OCI-LY3 (cell line): ENCODE measurements at regions not wholly inside any gene's neighbourhood (a gene's known extent, or its start where the extent isn't known, plus 50 kb on each side); places are given as distances from the start of the nearest gene placed in this dataset.

Source experiments
- H2AFZ ChIP-seq: fragments of 200-600, 300-600 bp; shearing (Covaris generic); 2 replicates; pipeline ENCODE4 v1.6.0; 2014; ENCODE audit warnings: antibody characterized with exemption, low read depth, low read length
- H3K27ac ChIP-seq: fragments of 200-600, 300-600 bp; sonication (generic); 2 replicates; pipeline ENCODE4 v1.5.1; 2014; ENCODE audit warnings: mild to moderate bottlenecking, low read length, moderate library complexity, mixed read lengths
- H3K27me3 ChIP-seq: fragments of 200-600, 300-600 bp; sonication (generic); 2 replicates; pipeline ENCODE4 v1.6.1; 2014; ENCODE audit warnings: low read depth, low read length, mixed read lengths
- H3K36me3 ChIP-seq: fragments of 200-600, 300-600 bp; sonication (generic); replicated peaks from 2 replicates; pipeline ENCODE3; 2014; ENCODE audit warnings: low read depth, low read length, mixed read lengths
- H3K4me1 ChIP-seq: fragments of 300-600, 200-600 bp; sonication (generic); 2 replicates; pipeline ENCODE4 v1.6.1; 2014; ENCODE audit warnings: low read length, mixed read lengths
- H3K4me2 ChIP-seq: fragments of 200-600, 300-600 bp; sonication (generic); 2 replicates; pipeline ENCODE4 v1.6.1; 2014; ENCODE audit warnings: low read length, mixed read lengths
- H3K4me3 ChIP-seq: fragments of 300-600, 200-600 bp; sonication (generic); 2 replicates; pipeline ENCODE4 v1.5.1; 2014; ENCODE audit warnings: antibody characterized with exemption, mild to moderate bottlenecking, low read length, moderate library complexity
- H3K79me2 ChIP-seq: fragments of 300-600, 200-600 bp; shearing (Covaris generic); 2 replicates; pipeline ENCODE4 v1.6.1; 2014; ENCODE audit warnings: mild to moderate bottlenecking, low read length, mixed read lengths
- H3K9ac ChIP-seq: fragments of 300-600, 200-600 bp; shearing (Covaris generic); 2 replicates; pipeline ENCODE4 v1.6.0; 2014; ENCODE audit warnings: mild to moderate bottlenecking, low read length, moderate library complexity
- H3K9me3 ChIP-seq: fragments of 200-600, 300-600 bp; shearing (Covaris generic); 2 replicates; pipeline ENCODE4 v1.6.1; 2014; ENCODE audit warnings: low read length, mixed read lengths; ENCODE audit not compliant: insufficient read depth
- H4K20me1 ChIP-seq: fragments of 200-600, 300-600 bp; sonication (generic); 2 replicates; pipeline ENCODE4 v1.6.1; 2016; ENCODE audit warnings: low read length, mixed read lengths; ENCODE audit not compliant: insufficient read depth
- EZH2phosphoT487 ChIP-seq: fragments of 200-600 bp; shearing (Covaris generic); IDR thresholded peaks from 2 replicates; pipeline ENCODE4 v1.6.1; 2018; ENCODE audit warnings: antibody characterized with exemption, mixed run types, low read depth
- TF ChIP-seq, protein P1 (sequence below): fragments of 200-600, 300-600 bp; sonication (generic); IDR thresholded peaks from 2 replicates; pipeline ENCODE4 v1.5.1; 2014; ENCODE audit warnings: antibody characterized with exemption, low read length, low read depth

DNA sequence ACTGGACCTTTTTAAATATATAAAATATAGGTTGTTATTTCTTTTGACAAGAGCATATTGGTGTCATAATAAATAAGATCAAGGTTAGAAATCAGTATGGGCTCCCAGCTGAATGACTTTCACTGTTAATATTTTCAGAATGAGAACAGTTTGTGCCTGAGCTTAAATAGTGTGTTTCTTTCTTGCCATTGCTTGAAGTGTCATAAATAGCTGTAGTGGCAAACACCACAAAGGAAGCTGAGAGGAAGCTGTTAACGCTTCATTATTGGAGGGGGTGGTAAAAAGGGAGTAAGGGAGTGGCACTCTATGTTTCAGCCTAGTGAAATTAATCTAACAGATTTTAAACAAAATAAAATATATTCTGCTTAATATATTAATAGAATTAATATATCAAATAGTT is 1089.8 kb upstream of the NCAM2 start:
- no peak for TF ChIP-seq EZH2phosphoT487
- TF ChIP-seq, protein P1, sequence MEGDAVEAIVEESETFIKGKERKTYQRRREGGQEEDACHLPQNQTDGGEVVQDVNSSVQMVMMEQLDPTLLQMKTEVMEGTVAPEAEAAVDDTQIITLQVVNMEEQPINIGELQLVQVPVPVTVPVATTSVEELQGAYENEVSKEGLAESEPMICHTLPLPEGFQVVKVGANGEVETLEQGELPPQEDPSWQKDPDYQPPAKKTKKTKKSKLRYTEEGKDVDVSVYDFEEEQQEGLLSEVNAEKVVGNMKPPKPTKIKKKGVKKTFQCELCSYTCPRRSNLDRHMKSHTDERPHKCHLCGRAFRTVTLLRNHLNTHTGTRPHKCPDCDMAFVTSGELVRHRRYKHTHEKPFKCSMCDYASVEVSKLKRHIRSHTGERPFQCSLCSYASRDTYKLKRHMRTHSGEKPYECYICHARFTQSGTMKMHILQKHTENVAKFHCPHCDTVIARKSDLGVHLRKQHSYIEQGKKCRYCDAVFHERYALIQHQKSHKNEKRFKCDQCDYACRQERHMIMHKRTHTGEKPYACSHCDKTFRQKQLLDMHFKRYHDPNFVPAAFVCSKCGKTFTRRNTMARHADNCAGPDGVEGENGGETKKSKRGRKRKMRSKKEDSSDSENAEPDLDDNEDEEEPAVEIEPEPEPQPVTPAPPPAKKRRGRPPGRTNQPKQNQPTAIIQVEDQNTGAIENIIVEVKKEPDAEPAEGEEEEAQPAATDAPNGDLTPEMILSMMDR, result no peak
- Histone ChIP-seq H3K36me3 (no peaks in the 10 kb centered on the region), H3K79me2 (no peaks in the 10 kb centered on the region), H3K9ac (no peak overlapping the region), H3K4me2 (no peak overlapping the region), H3K27ac (no peak overlapping the region), H3K9me3 (no peaks in the 10 kb centered on the region), H4K20me1 (no peaks in the 10 kb centered on the region), H2AFZ (no peak overlapping the region), H3K4me1 (no peaks in the 10 kb centered on the region), H3K4me3 (no peak overlapping the region), H3K27me3 (no peaks in the 10 kb centered on the region)

DNA sequence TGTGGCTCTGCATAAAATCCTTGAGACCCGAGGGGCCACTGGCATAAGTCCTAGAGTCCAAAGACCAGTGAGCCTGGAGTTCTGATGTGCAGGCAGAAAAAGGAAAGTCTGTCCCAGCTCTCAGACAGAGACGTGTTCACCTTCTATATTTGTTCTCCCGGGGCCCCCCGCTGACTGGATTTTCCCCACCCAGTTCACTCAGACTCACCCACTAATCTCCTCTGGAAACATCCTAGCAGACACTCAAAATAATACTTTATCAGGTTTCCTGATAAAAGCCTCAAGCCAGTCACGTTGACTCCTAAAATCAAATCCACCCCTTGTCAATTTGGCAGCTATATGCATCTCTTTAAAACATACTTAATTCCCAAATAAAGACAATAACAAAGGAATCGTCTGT is 1084.2 kb upstream of the NCAM2 start:
- Histone ChIP-seq H3K27ac (no peak overlapping the region), H3K4me1 (no peaks in the 10 kb centered on the region), H4K20me1 (no peaks in the 10 kb centered on the region), H3K79me2 (no peaks in the 10 kb centered on the region), H3K4me3 (no peak overlapping the region), H3K27me3 (no peaks in the 10 kb centered on the region), H3K9me3 (no peaks in the 10 kb centered on the region), H3K36me3 (no peaks in the 10 kb centered on the region), H2AFZ (peak overlapping the region; percentile 18; the same call in 1 of the 2 replicates), H3K9ac (no peak overlapping the region), H3K4me2 (no peak overlapping the region)
- TF ChIP-seq, protein P1, result no peak
- no peak for TF ChIP-seq EZH2phosphoT487

DNA sequence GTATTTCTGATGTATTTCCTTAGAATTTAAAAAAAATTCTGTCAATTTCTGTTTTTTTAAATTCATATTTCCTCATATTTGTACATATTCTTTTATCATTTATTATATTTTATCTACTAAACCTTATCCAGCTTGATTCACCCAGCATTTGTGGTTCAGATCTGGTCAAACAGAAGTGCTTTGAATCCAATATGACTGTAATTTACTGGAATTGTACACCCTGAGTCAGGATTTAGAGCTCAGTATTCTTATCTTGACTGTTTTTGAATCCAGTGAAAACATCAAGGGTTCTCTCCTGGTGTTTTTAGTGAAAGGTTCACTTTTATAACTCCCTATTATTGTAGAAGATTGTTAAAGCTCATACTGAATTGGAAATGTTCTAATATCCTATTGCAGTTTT is 1077.0 kb upstream of the NCAM2 start:
- Histone ChIP-seq H3K9ac (no peak overlapping the region), H3K4me2 (no peak overlapping the region), H2AFZ (no peak overlapping the region), H3K27ac (no peak overlapping the region), H3K9me3 (no peaks in the 10 kb centered on the region), H3K79me2 (no peaks in the 10 kb centered on the region), H3K4me1 (peaks cover 10% of the 10 kb centered on the region; the same call in 1 of the 2 replicates), H4K20me1 (no peaks in the 10 kb centered on the region), H3K27me3 (no peaks in the 10 kb centered on the region), H3K4me3 (no peak overlapping the region), H3K36me3 (no peaks in the 10 kb centered on the region)
- no peak for TF ChIP-seq EZH2phosphoT487
- TF ChIP-seq, protein P1, result no peak

DNA sequence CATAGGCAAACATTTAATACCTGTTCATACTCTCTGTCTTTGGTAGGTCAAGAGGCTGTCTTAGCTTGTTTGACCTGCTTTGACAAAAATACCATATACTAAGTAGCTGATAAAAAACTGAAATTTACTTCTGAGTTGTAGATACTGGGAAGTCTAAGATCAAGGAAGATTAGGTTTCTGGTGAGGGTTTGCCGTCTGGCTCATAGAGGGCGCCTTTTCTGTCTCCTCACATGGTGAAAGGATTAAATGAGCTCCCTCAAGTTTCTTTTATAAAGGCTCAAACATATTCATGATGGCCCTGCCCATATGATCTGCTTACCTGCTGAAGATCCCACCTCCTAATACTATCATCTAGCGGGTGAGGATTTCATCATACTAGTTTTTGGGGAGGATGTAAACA is 1076.1 kb upstream of the NCAM2 start:
- Histone ChIP-seq H3K36me3 (no peaks in the 10 kb centered on the region), H3K79me2 (no peaks in the 10 kb centered on the region), H3K4me1 (peaks cover 10% of the 10 kb centered on the region; the same call in 1 of the 2 replicates), H3K9ac (no peak overlapping the region), H3K27me3 (no peaks in the 10 kb centered on the region), H3K27ac (no peak overlapping the region), H3K9me3 (no peaks in the 10 kb centered on the region), H2AFZ (no peak overlapping the region), H4K20me1 (no peaks in the 10 kb centered on the region), H3K4me3 (no peak overlapping the region), H3K4me2 (no peak overlapping the region)
- no peak for TF ChIP-seq EZH2phosphoT487
- TF ChIP-seq, protein P1, result no peak
